ENCODE measurements at regions not wholly inside any gene's neighbourhood (a gene's known extent, or its start where the extent isn't known, plus 50 kb on each side); places are given as distances from the start of the nearest gene placed in this dataset.

- TF ChIP-seq CTCF (IDR thresholded peaks at IDR 0.05; ENCODE audit: low read length) (no peak), EZH2 (optimal IDR thresholded peaks at IDR 0.05; ENCODE audit: low read depth, low read length) (no peak)
Measured at GRCh38 chr2:2672249-2672648, 341.2 kb upstream of the MYT1L start.

Measured in MM.1S (cell line).